ENCODE measurements at regions not wholly inside any gene's neighbourhood (a gene's known extent, or its start where the extent isn't known, plus 50 kb on each side); places are given as distances from the start of the nearest gene placed in this dataset.

DNA sequence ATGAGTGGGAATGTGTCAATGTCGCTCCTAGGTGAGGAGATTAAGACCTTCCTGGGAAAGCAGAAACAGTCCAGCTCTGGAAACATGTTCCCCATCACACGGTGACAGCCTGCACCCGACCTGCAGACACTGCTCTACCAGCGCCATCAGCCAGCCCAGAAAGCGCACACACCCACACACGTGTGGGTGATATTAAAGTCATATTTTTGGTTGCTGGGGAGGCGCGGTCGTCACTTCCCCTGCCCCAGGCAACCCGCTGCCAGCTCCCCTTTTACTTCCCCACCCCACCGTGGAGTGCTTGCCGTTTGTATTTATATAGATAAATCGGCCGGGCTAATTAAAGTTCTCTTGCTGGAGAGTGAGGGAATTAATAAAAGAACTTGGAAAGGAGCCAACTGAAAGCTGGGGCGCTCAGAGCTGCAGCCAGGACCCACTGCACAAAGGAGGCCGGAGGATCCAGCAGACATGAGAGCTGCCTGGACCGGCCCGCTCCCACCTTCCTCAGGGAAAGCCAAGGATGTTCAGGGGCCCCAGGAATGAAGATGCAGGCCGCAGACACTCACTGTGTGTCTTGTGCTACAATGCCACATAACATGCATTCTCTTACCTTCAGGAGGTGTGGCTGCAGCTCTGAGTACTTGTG lies 145.2 kb upstream of the UNC5B start:
- ATAC-seq = no peak
- BruUV-seq (replicated peaks) = no TSS peak
- H3K27ac ChIP-seq (ENCODE audit: low read depth, low read length) = no peak overlapping the region
- H3K4me2 ChIP-seq (ENCODE audit: low read length) = no peak overlapping the region
- H3K79me2 ChIP-seq (ENCODE audit: insufficient read depth, low read length) = no peaks in the 10 kb centered on the region
- RAD21 ChIA-PET (ENCODE audit: low non-redundant PET in 1 of 2, low total read pairs in 2 of 2, uncharacterized antibody in 2 of 2, unreplicated experiment in 2 of 2) = no interaction called here
- CTCF ChIA-PET = no interaction called here
- H3K9me3 ChIP-seq (ENCODE audit: control insufficient read depth in 1 of 2, insufficient read depth in 1 of 2, low read depth in 1 of 2, low read length in 2 of 2) = no peaks in the 10 kb centered on the region
- H3K27me3 ChIP-seq (ENCODE audit: insufficient read depth, low read length) = no peaks in the 10 kb centered on the region
- intact Hi-C loops (cut with micrococcal nuclease) = no loop called here
- peaks cover 0 to 9% of the 10 kb centered on the region in 2 experiments; a peak in 2 of 4 replicates for H3K4me1 ChIP-seq (ENCODE audit: control insufficient read depth in 1 of 2, insufficient read depth in 2 of 2, low read length in 2 of 2)
- H4K20me1 ChIP-seq (ENCODE audit: insufficient read depth) = no peaks in the 10 kb centered on the region
- no peak for DNase-seq (ENCODE audit: low read depth, low spot score)
- H3K4me3 ChIP-seq (replicated peaks in 1 of 2; ENCODE audit: low read depth in 1 of 2, low read length in 2 of 2) = no peak overlapping the region
- H3K9ac ChIP-seq (ENCODE audit: low read length) = no peak overlapping the region
- POLR2A ChIA-PET = no interaction called here
- H2AFZ ChIP-seq (ENCODE audit: low read depth, low read length, poor library complexity, severe bottlenecking) = no peak overlapping the region
- H3K36me3 ChIP-seq (ENCODE audit: control insufficient read depth in 1 of 2, insufficient read depth in 2 of 2, low read length in 2 of 2) = no peaks in the 10 kb centered on the region
- no peaks in the 10 kb centered on the region for H3K9me2 ChIP-seq (ENCODE audit: insufficient read depth)
- TF ChIP-seq, protein P1, sequence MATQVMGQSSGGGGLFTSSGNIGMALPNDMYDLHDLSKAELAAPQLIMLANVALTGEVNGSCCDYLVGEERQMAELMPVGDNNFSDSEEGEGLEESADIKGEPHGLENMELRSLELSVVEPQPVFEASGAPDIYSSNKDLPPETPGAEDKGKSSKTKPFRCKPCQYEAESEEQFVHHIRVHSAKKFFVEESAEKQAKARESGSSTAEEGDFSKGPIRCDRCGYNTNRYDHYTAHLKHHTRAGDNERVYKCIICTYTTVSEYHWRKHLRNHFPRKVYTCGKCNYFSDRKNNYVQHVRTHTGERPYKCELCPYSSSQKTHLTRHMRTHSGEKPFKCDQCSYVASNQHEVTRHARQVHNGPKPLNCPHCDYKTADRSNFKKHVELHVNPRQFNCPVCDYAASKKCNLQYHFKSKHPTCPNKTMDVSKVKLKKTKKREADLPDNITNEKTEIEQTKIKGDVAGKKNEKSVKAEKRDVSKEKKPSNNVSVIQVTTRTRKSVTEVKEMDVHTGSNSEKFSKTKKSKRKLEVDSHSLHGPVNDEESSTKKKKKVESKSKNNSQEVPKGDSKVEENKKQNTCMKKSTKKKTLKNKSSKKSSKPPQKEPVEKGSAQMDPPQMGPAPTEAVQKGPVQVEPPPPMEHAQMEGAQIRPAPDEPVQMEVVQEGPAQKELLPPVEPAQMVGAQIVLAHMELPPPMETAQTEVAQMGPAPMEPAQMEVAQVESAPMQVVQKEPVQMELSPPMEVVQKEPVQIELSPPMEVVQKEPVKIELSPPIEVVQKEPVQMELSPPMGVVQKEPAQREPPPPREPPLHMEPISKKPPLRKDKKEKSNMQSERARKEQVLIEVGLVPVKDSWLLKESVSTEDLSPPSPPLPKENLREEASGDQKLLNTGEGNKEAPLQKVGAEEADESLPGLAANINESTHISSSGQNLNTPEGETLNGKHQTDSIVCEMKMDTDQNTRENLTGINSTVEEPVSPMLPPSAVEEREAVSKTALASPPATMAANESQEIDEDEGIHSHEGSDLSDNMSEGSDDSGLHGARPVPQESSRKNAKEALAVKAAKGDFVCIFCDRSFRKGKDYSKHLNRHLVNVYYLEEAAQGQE (IDR thresholded peaks at IDR 0.05; ENCODE audit: low read depth) = no peak
- no peak for TF ChIP-seq JUND (IDR thresholded peaks at IDR 0.05)
- TF ChIP-seq EZH2phosphoT487 (IDR thresholded peaks at IDR 0.05; ENCODE audit: borderline replicate concordance) = no peak
- no peak for TF ChIP-seq RAD21 (IDR thresholded peaks at IDR 0.05; ENCODE audit: low read depth)
- TF ChIP-seq EZH2 (IDR thresholded peaks at IDR 0.05) = no peak
- TF ChIP-seq, protein P2, sequence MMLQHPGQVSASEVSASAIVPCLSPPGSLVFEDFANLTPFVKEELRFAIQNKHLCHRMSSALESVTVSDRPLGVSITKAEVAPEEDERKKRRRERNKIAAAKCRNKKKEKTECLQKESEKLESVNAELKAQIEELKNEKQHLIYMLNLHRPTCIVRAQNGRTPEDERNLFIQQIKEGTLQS (IDR thresholded peaks at IDR 0.05) = no peak
- TF ChIP-seq CBX3 (IDR thresholded peaks at IDR 0.05; ENCODE audit: low read depth) = no peak
- no peak for TF ChIP-seq TCF7L2 (IDR thresholded peaks at IDR 0.05; ENCODE audit: borderline replicate concordance, extremely low read depth, insufficient read depth, insufficient read length)
- no peak for TF ChIP-seq EGR1 (IDR thresholded peaks at IDR 0.05; ENCODE audit: low read depth)
- no peak for TF ChIP-seq POLR2A (IDR thresholded peaks at IDR 0.05; ENCODE audit: borderline replicate concordance, extremely low read depth, insufficient read depth, insufficient read length)
- no peak for TF ChIP-seq POLR2AphosphoS5 (IDR thresholded peaks at IDR 0.05; ENCODE audit: low read depth, low read length)
- TF ChIP-seq, protein P3, sequence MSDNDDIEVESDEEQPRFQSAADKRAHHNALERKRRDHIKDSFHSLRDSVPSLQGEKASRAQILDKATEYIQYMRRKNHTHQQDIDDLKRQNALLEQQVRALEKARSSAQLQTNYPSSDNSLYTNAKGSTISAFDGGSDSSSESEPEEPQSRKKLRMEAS (IDR thresholded peaks at IDR 0.05) = no peak
- no peak for TF ChIP-seq FOSL1 (IDR thresholded peaks at IDR 0.05; ENCODE audit: low read depth)

Data from HCT116 (cell line).